GM18867 (cell line): ENCODE measurements at regions not wholly inside any gene's neighbourhood (a gene's known extent, or its start where the extent isn't known, plus 50 kb on each side); places are given as distances from the start of the nearest gene placed in this dataset.
A peak's percentile ranks its signal among the peaks of the same experiment; 100 is the strongest.

Experiments
- ATAC-seq: cut with Tn5 transposase; IDR thresholded peaks from one replicate; pipeline ENCODE4 v1.9.1; 2021; ENCODE audit warnings: mild to moderate bottlenecking, moderate library complexity; ENCODE audit not compliant: unreplicated experiment

DNA sequence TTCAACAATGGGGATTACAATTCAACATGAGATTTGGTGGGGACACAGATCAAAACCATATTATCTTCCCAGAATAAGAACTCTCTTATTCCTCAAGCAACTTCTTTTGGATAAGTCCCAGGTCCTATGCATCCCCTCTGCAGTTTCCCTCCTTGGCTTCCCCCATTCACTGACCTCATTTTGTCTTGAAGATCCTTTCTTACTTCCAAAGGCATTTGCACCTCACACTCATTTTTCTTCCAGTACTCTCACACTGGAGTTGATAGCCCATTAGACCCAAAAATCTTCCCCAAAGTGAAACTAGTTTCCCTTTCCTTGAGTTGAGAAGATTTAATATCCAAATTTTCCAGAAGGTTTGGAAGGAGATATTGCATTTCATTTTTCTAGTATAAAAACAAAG is 178.0 kb upstream of the DAPK1 start:
- ATAC-seq, result no peak

DNA sequence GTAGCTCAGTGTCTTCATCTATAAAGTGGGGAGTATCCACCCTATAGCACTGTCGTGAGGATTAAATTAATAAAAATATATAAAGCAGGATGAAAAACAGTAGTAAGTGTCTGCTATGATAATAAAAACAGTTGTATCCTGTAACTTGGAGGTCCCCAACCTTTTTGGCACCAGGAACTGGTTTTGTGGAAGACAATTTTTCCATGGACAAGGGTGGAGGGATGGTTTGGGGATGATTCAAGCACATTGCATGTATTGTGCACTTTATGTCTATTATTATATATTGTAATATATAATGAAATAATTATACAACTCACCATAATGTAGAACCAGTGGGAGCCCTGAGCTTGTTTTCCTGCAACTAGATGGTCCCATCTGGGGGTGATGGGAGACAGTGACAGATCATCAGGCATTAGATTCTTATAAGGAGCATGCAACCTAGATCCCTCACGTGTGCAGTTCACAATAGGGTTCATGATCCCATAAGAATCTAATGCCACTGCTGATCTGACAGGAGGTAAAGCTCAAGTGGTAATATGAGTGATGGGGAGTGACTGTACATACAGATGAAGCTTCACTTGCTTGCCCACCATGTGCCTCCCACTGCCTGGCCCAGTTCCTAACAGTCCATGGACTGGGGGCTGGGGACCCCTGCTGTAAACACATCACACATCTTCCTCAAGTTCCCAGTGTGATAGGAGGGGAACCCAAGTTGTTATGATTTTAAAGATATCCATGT is 177.4 kb upstream of the DAPK1 start:
- ATAC-seq, result no peak

DNA sequence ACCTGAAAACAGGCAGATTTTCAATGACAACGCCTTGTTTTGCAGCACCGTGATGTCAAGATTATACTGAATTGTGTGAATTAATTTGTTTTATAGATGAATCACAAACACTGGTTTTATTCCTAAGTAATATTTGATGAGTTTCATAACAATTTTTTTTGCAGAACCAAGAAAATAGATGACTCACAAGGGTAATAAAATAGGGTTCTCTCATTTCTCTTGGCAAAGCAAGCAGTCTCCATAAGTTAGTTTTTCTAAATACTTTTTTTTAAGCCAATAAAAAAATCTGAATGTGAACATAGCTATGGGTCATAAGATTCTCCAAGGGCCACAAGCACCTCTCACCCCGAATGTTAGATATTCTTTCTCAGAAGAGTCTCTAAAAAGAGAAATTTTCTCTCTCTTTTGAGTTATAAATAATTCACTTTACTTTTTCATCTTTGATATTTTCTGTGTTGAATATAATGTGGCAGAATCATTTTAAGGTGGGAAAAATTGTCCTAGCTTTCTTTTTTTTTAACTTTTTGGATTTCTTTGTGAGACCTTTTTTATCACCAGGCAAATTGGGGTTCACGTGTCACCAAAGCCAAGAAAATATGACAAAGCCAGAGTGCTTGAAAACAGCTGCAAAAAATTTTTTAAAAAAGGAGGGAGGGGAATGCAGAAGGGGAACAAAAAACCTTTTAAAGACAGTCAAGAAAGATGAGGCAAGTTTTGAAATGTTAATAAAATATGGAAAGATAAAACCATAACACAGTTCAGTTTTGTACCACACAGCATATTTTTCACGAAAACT is 174.6 kb upstream of the DAPK1 start:
- no peak for ATAC-seq

DNA sequence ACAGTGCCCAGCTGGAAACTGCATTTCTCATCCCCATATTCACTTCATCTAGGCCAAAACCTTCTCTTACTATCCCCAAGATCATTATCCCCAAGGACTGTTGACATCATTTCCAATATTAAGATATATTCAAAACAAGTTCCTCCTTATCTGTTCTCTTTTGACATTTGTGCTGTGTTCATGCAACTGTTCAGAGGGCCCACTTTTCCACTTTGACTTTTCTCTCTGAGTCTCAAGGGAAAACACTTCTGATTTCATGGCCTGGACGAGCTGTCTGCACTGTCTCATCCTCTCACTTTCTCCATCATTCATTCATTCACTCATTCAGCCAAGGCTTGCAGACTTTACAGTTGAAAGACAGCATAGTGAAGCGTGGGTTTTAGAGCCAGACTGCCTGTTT is 173.7 kb upstream of the DAPK1 start:
- no peak for ATAC-seq

DNA sequence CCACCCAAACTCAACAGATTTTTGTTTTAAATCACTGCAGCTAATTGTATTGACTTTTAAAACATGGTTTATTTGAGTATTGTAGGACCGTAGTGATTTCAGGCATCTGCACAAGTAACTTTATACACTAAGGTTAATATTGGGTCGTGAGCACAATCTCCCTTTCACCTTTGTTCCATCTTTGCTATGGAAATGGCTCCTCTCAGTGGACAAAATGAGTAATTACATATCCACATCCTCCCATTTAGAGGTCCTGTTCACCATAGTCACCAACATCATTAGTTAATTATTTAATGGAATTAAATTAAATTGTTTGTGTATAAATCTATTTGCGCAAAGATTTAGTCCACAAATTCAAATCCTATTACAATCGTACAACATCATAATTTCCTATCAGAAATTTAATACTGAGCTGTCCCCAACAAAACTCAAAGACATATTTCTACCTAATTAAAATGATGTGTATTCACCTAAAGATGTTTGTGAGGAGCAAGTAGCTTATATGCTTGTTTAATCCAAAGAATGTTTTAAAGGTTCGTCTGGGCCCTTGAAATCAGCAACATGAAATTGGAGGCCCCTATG is 173.0 kb upstream of the DAPK1 start:
- peak; percentile 70 for ATAC-seq

- no peak for ATAC-seq
Measured at GRCh38 chr9:87327575-87328125, 170.0 kb upstream of the DAPK1 start.

GRCh38 chr9:87333802-87334201 is 163.9 kb upstream of the DAPK1 start:
- ATAC-seq, result no peak

- no peak for ATAC-seq
Measured at GRCh38 chr9:87334366-87334765, 163.3 kb upstream of the DAPK1 start.

GRCh38 chr9:87336407-87336806 is 161.3 kb upstream of the DAPK1 start:
- ATAC-seq, result no peak

- ATAC-seq, result no peak
Measured at GRCh38 chr9:87336914-87337333, 160.7 kb upstream of the DAPK1 start.

DNA sequence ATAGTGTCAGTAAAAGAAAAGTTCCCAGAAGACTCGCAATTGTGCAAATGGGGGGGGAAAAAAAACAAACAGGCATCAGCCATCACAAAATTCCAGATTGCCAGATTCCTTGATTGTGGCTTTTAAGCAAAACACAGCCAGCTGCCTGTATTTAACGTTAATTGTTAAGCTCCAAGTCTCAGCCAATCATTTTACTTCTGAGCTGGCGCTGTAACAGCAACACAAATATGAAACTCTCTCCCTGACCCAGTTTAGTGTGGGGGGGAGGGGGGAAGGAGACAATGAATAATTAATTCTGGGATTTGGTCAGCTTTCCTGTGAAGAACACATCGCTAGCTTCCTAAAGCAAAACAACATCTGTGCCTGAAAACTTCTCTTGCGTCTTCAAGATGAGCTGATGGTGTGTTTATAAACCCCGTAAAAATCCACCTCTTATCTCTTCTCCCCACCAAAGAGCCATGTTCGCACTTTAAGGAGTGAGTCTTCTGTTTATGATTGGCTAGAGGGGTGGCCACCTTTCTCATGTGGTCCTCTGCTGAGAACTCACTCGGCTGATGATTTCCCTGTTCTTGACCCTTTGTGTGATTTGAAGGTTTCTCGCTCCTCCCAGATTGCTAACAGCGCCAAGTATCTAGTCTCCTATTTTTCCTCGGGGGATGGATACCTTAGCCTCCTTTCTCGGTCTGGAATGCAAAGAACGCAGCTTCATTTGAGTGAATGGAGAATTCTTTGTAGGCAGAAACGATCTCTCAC is 160.2 kb upstream of the DAPK1 start:
- no peak for ATAC-seq

DNA sequence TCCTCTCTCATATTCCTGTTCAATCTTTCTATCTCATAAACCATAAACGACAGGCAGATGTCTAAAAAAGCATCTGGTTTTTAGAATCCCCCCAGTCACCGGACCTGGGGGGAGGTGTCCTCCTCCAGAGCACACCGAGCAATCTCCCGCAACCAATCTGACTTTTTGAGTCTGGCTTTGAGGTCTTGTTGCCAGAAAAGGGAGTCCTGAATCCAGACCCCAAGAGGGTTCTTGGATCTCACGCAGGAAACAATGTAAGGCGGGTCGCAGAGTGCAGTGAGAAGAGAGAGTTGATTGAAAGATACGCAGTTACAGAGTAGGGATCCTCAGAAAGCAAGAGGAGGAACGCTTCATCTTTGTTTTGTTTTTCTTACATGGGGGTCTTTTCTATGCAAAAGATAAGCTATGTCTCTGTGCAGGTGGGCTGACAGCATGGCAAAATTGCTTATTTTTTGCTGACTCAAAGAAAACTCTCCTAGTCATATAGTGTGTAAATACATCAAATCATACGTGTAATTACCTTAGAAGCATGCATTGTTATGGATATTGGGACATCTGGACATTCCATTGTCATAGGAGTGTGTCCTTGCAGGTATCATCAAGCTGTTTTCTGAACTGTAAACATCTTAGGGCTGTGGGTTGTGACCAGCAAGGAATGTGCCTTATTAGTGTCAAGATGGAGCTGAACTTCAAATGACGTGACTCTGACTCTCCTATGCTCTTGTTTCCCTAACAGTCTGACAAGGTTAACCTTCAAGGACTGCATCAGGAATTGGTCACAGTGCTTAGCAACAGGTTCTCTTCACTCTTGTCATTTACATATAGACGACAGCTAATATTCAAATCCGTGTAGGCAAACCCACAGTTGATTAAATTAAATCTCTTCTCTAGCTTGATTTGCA is 159.3 kb upstream of the DAPK1 start:
- ATAC-seq, result no peak

- no peak for ATAC-seq
Measured at GRCh38 chr9:87340391-87340790, 157.3 kb upstream of the DAPK1 start.

GRCh38 chr9:87342743-87343142 is 154.9 kb upstream of the DAPK1 start:
- no peak for ATAC-seq

DNA sequence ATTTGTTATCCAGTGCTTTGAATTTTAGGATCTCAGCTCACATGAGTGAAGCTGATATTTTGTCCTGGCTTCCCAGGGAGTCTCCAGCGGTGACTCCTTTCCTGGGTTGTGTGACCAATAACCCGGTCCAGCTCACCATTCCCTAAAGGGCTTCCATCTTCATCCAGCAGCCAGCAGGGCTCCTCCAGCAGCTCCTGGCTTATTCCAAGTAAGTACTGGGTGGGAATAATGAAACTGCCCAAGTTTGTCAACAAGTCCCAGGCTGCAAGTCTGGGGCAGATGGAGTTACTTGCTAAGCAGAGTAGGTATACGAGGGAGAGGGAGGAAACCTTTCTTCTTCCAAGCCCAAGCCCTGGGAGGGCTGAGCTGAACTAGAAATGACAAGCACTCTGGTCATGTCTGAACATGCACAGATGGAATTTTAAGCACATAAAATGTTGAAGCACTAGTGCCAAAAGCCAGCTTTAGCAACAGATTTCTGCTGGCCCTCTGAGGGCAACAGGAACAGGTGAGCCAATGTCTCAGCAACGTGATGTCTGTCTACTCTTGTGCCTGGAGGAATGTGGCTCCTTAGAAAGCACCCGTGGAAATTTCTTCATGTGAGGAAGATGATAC is 153.7 kb upstream of the DAPK1 start:
- ATAC-seq, result no peak

DNA sequence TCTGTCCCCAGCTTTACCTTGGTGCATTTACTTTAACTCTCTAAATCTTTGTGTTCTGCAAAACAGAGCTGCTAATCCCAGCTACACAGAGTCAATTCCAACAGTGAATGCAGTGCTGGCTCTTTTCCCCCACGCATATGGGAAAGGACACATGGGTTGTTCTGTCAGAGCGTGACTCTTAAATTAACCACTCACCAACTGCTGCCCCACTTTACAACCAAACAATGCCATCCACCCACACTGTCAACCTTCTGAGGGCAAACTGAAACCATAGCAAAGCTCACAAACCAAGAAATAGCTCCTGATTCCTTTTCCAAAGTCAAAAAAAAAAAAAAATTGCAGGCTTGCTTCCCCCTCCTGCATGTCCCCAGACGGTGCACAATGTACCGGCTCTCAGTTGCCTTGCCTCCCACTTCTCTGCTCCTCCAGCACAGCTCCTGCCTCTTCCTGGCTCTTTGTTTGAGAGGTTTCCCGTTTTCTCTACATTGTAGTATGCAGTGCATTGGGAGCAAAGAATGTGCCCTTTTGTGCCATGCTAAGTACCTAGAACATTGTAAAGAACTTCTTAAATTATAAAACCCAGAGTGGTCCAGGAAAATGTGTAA is 151.5 kb upstream of the DAPK1 start:
- no peak for ATAC-seq

- ATAC-seq, result no peak
Measured at GRCh38 chr9:87350915-87351314, 146.8 kb upstream of the DAPK1 start.

- ATAC-seq, result no peak
Measured at GRCh38 chr9:87353301-87353700, 144.4 kb upstream of the DAPK1 start.

GRCh38 chr9:87354147-87354546 is 143.5 kb upstream of the DAPK1 start:
- no peak for ATAC-seq
